ENCODE measurements at regions not wholly inside any gene's neighbourhood (a gene's known extent, or its start where the extent isn't known, plus 50 kb on each side); places are given as distances from the start of the nearest gene placed in this dataset.
"Not testable (repeated sequence)": the region's sequence is repeated elsewhere in the genome, so short reads cannot be mapped to it uniquely, and the experiment has no call there.

GRCh38 chr21:19510653-19511052, 1107.1 kb upstream of the TMPRSS15 start:
- DNase-seq: no peak
- in situ Hi-C loops (cut with MboI; ENCODE audit: low pct_unique_long_range_greater_than_20kb, low sequenced_read_pairs): no loop called here

GRCh38 chr21:19522381-19522780, 1118.8 kb upstream of the TMPRSS15 start:
- no peak for DNase-seq
- in situ Hi-C loops (cut with MboI; ENCODE audit: low pct_unique_long_range_greater_than_20kb, low sequenced_read_pairs): no loop called here

- in situ Hi-C loops (cut with MboI; ENCODE audit: low pct_unique_long_range_greater_than_20kb, low sequenced_read_pairs): no loop called here
- DNase-seq: no peak
Measured at GRCh38 chr21:19523061-19523460, 1119.5 kb upstream of the TMPRSS15 start.

- in situ Hi-C loops (cut with MboI; ENCODE audit: low pct_unique_long_range_greater_than_20kb, low sequenced_read_pairs): no loop called here
- DNase-seq: peak; percentile 13
Measured at GRCh38 chr21:19523746-19524145, 1120.2 kb upstream of the TMPRSS15 start.

DNA sequence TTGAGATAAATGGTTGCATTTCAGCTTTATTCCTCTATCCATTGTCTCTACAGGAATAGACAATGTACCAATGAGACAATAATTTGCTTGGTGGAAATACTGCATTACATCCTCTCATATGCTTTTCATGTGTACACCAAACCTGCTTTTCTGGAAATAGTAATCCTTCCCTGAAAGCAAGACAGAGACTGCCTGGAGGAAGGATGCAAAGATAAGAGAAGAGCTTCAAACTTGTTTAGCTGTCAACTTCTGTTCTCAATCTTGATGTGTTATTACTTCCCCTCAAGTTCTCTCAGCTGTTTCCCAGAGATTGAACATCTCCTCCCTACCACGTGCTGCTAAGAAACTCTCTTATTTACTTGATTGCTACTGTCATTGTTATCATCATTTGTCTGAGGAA, 1125.4 kb upstream of the TMPRSS15 start:
- in situ Hi-C loops (cut with MboI; ENCODE audit: low pct_unique_long_range_greater_than_20kb, low sequenced_read_pairs): no loop called here
- peak; percentile 21 for DNase-seq

DNA sequence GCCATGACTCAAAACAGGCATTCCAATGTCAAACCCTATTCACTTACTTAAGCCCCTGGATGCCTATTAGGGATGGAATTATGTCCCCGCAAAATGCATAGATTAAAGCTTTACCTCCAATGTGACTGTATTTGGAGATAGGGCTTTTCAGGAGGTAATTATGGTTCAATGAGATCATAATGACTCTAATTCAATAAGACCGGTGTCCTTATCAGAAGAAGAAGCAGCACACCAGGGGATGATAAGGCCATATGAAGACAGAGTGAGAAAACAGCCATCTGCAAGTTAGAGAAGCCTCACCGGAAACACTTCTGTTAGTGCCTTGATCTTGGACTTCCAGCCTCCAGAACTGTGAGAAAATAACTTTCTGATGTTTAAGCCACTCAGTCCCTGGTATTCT, 1131.8 kb upstream of the TMPRSS15 start:
- DNase-seq: no peak
- in situ Hi-C loops (cut with MboI; ENCODE audit: low pct_unique_long_range_greater_than_20kb, low sequenced_read_pairs): no loop called here

- DNase-seq: no peak
- in situ Hi-C loops (cut with MboI; ENCODE audit: low pct_unique_long_range_greater_than_20kb, low sequenced_read_pairs): no loop called here
Measured at GRCh38 chr21:19537116-19537515, 1133.5 kb upstream of the TMPRSS15 start.

GRCh38 chr21:19540287-19540686, 1136.7 kb upstream of the TMPRSS15 start:
- DNase-seq: no peak
- in situ Hi-C loops (cut with MboI; ENCODE audit: low pct_unique_long_range_greater_than_20kb, low sequenced_read_pairs): no loop called here

GRCh38 chr21:19541602-19542001, 1138.0 kb upstream of the TMPRSS15 start:
- no peak for DNase-seq
- in situ Hi-C loops (cut with MboI; ENCODE audit: low pct_unique_long_range_greater_than_20kb, low sequenced_read_pairs): no loop called here

GRCh38 chr21:19544493-19544892, 1140.9 kb upstream of the TMPRSS15 start:
- DNase-seq; in situ Hi-C loops (cut with MboI; ENCODE audit: low pct_unique_long_range_greater_than_20kb, low sequenced_read_pairs): not testable (repeated sequence)

GRCh38 chr21:19547951-19548840, 1144.6 kb upstream of the TMPRSS15 start:
- DNase-seq: no peak
- in situ Hi-C loops (cut with MboI; ENCODE audit: low pct_unique_long_range_greater_than_20kb, low sequenced_read_pairs): no loop called here

- in situ Hi-C loops (cut with MboI; ENCODE audit: low pct_unique_long_range_greater_than_20kb, low sequenced_read_pairs): no loop called here
- no peak for DNase-seq
Measured at GRCh38 chr21:19553919-19554615, 1150.5 kb upstream of the TMPRSS15 start.

- in situ Hi-C loops (cut with MboI; ENCODE audit: low pct_unique_long_range_greater_than_20kb, low sequenced_read_pairs): no loop called here
- DNase-seq: no peak
Measured at GRCh38 chr21:19557046-19557445, 1153.5 kb upstream of the TMPRSS15 start.

GRCh38 chr21:19557488-19557887, 1153.9 kb upstream of the TMPRSS15 start:
- in situ Hi-C loops (cut with MboI; ENCODE audit: low pct_unique_long_range_greater_than_20kb, low sequenced_read_pairs): no loop called here
- no peak for DNase-seq

- DNase-seq: no peak
- in situ Hi-C loops (cut with MboI; ENCODE audit: low pct_unique_long_range_greater_than_20kb, low sequenced_read_pairs): no loop called here
Measured at GRCh38 chr21:19565587-19565986, 1162.0 kb upstream of the TMPRSS15 start.

DNA sequence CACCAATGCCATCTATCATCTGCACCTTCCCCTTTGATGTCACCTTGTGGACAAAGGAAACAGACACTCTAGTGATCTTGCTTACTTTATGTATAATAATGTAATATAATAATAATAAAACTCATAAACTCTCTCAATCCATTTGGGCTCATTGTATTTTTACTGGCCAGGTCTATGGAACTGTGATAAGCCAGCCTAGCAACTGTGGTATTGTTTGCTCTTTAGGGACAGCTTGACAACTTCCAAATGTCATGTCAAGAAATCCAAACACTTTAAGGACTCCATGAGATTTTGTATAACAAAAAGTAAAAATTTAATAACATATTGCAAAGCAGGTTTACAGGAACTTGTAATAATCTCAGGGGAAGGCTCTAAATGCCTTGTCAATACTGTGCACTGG, 1163.4 kb upstream of the TMPRSS15 start:
- in situ Hi-C loops (cut with MboI; ENCODE audit: low pct_unique_long_range_greater_than_20kb, low sequenced_read_pairs): no loop called here
- DNase-seq: no peak

DNA sequence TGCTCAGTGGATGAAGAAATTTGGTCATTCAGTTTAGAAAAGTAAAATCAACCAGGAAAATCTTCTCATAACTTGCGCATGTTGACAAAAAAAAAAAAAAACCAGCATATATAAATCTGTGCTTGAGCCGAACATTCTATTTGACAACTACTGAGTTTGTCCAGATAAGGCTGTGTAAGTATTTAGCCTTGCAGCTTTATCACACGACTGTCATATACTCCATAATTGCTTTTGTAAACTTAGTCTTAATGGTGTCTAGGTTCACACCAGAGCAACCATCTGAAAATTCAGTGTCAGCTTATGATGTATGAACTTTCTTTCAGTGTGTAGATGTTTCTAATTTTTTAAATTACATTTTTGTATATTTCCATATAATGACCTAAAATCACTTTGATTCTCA, 1173.8 kb upstream of the TMPRSS15 start:
- in situ Hi-C loops (cut with MboI; ENCODE audit: low pct_unique_long_range_greater_than_20kb, low sequenced_read_pairs): no loop called here
- DNase-seq: no peak

DNA sequence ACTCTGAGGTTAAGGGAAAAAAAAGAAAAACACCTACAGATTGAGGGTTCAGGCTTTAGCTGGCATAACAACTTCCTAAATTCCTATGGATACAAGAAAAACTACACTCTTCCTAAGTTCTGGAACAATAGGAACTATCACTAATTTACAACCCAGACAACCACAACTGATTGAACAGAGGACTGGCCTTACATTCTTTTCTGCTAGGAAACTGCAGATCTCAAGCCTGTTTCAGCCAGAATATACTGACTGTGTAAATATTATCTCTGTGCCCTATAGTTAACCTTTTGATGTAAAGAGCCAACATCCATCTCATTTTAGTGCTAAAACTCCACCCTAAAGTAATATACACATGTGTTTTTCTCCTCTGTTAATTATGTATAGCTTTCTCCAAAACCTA, 1186.5 kb upstream of the TMPRSS15 start:
- no peak for DNase-seq
- in situ Hi-C loops (cut with MboI; ENCODE audit: low pct_unique_long_range_greater_than_20kb, low sequenced_read_pairs): no loop called here

DNA sequence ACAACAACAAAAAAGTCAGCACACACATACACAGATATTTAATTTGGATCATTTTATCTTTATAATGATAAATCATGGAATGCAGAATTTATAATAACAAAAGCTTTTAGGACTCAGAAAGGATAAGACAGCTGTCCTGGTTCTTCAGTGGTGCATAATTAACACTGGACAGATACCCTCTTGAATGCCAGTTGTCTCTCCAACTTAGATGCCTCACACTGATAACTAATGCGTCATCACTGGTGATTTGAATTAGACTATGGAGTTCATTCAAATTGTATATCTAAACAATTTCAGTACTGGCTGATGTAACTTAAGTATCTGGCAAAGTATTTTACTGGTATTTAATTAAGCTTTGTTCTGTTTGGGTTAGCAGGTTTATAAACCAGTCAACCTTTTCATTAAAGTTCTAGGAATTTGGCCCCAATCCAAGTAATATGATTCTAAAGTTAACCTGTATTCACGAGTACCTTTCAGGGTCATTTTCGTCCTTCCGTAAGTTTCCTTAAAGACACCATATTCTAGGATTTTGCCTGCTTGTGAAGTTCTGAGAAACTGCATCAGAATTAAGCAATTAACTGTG, 1199.5 kb upstream of the TMPRSS15 start:
- in situ Hi-C loops (cut with MboI; ENCODE audit: low pct_unique_long_range_greater_than_20kb, low sequenced_read_pairs): no loop called here
- DNase-seq: no peak

GRCh38 chr21:19608101-19608621, 1204.6 kb upstream of the TMPRSS15 start:
- in situ Hi-C loops (cut with MboI; ENCODE audit: low pct_unique_long_range_greater_than_20kb, low sequenced_read_pairs): no loop called here
- DNase-seq: peak; percentile 88
